NCI-H1694 treated with DMSO at 0.1 percent for 48 hours (cell line): ENCODE measurements at regions not wholly inside any gene's neighbourhood (a gene's known extent, or its start where the extent isn't known, plus 50 kb on each side); places are given as distances from the start of the nearest gene placed in this dataset.

Experiments
- DNase-seq: peaks from one replicate; lab custom pipeline; 2025; lab: John Stamatoyannopoulos, UW

DNA sequence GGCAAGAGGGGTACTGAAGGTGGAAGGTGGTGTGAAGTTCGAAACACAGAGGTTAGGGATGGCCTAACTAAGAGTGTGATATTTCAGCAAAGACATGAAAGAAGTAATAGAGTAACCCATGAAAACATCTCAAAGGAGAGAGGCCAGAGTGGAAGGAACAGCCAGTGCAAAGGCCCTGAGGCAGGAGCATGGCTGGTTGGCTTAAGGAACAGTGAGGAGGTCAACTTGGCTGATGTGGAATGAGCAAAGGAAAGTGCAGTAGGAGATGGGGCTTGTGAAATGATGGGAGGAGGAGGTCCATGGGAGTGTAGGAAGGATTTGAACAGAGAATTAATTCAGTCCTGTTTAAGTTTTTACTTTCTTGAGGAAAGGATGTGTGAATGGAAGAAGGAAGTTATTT lies 178.3 kb upstream of the ZNF608 start:
- DNase-seq, result no peak

DNA sequence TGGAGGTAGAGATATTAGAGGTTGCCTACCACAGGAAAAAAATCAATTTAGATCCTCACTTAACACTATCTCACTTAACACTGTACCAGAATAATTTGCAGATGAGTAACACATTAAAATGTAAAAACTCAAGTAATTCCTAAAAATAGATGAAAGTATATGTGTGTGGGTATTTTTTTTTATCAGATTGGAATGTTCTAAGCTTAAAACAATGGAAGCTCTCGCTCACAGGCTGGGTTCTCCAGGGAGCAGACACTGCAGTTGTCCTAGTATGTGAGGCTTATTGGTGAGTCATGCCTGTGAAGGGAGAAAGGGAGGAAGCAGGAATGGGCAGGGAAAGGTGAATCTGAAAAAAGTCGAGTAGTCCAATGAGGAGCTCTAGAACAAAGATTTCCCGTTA lies 181.3 kb upstream of the ZNF608 start:
- DNase-seq, result no peak

DNA sequence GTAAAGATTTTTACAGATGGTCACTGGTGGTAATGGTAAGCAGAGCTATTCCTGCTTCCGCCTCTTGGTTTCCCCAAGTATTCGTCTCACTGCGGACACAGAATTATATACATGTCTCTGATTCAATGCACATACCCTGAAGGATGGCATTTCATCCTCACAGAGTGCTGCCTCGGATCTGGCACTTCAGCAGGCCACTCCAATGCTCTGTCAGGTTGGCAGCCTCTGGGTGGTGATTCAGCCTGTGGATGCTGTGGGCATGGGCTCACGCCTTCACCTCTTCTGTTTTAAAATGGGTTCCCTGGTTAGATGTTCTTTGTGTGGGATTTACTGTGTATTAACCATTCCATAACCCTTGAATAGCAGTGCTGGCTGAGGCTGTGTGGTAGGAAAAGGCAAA lies 182.6 kb upstream of the ZNF608 start:
- DNase-seq, result no peak

DNA sequence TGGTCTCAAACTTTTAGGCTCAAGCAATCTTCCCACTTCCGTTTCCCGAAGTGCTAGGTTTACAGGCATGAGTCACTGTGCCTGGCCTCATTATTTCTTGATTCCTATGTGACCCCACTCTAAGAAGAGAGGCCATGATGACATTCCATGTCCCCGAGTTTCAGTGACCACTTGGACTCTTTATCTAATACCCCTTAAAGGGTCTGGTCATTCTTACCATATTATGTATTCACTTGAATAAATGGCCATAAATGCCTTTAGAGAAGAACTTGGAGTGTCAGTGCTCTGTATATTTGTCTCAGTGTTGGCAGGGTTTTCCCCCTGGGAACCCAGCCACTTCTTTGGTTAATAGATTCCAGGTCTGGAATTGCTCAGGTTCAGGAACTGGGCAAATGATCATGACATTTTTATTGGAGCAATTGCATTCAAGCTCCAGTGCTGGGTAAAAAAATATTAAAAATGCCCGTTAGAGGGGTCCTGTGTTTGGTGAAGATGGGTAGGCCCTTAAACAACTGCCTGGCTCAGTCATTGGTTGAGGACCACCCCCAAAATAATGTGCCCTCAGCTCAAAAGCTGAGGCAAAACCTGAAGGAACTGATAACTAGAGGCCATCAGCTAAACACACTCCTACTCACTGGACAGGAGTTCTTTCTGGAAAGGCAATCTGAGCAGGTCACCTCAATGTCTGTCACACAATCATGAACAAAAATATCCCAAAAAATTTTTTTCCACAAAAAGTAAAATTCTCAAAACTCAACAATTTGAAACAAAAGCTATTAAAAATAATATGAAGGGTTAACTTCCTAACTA lies 186.6 kb upstream of the ZNF608 start:
- DNase-seq, result no peak

DNA sequence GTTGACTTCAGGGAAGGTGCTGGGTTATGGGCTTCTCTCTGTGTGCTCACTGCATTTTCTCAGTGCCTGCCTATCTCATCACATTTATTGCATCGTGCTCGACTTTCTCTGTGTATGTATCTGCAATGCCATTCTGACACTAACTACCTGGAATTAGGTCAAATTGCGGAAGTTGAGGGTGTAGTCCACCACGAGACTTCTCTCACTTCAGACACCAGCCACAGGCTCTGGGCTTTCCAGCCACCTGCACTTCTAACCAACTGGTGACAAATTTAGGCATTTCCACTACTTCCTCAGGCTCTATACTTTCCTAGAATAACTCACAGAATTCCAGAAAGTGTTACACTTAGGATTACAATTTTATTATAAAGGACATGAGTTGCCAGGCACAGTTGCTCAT lies 188.6 kb upstream of the ZNF608 start:
- no peak for DNase-seq

DNA sequence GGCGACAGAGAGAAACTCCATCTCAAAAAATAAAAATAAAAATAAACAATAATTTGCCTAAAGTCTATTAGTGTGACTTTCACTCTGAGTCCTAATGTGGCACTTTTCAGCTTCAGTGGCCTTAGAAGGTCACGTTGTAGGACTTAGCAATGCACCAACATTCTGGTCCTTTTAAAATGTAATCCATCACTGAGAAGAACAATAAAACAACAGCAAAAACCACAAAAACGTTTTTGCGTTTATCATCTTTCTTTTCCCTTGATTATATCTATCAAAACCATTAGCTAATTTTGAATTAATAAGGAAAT lies 190.1 kb upstream of the ZNF608 start:
- no peak for DNase-seq

DNA sequence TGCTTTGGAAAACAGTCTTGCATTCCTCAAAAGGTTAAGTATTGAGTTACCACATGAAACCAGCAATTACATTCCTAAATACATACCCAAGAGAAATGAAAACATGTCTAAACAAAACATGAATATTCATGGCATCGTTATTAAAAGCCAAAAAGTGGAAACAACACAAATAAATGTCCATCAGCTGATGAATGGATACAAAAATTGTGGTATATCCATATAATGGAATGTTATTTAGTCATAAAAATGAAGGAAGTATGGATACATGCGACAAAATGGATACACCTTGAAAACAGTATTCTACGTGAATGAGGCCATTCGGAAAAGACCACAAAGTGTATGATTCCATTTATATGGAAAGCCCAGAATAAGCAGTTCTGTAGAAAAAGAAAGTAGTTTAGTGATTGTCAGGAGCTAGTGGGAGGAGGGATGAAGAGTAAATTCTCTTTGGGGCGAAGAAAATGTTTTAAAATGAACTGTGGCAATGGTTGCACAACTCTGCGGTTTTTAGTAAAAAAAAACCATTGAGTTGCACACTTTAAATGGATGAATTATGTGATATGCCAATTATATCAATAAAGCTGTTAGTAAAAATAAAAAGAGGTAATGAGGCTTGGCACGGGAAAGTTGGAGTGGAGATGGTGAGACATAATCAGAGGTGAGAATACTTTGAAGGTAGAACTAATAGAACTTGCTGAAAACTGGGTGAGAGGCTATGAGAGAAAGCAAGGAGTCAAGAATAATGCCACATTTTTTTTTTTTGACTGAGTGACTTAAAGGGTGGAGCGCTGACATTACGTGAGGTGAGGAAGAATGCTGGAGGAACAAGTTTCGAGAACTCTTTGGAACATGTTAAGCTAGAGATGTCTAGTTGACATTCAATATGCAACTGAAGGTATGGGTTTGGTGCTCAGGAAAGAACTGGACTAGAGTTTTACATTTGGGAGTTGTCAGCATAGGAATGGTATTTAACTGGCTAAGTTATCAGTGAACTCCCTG lies 194.9 kb upstream of the ZNF608 start:
- DNase-seq, result no peak

DNA sequence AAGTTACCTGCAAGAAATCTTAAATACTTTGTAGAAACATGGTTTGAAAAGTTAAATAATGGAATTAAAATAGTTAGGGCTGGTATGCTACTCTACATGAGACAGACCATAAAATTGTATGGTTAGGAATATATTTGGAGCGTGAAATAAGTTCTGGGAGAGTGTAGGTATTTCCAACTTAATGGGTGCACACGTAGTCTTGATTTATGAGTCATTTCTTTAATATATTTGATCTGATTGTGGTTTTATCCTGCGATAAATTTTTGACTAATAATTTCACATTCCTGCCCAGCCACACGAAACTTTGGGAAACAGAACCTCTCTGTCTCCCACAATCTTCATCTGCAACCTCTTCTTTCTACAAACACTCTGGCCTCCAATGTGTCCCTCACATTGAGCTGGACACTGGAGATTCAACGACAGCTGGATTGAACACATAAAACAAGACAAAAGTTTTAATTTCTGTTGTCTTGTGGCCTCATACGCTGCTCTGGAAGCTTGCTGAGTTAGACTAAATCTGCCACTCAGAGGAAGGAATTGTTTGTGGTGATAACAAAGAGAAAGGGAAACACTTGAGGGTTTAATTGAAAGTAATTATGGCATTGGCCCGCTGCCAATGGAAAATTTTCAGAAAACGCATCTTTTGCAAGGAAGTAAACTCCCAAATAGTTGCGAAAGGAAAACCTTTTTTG lies 201.8 kb upstream of the ZNF608 start:
- DNase-seq, result no peak

DNA sequence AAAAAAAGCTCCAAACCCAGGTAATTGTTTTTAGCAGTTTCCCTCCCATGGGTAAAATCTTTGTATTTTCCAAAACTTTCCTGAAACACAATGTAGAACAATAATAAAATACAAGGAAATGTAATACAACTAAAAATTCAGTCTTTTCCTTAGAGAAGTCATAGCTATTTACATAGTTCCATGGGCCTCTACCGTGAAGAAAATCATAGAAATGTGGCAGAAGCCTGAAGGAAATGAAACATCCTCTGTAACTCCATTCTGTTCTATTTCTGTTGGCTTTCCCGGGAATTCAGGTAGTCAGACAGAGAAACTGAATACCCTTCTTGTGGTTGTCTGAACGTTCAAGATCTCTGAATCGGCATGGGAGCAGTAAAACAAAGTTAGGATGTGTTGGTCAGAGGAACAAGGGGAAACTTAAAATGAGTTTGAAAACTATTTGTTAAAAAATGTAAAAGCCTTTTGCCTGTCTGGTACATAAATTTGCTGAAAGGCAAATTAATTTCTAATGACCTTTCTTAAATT lies 202.4 kb upstream of the ZNF608 start:
- DNase-seq, result no peak

DNA sequence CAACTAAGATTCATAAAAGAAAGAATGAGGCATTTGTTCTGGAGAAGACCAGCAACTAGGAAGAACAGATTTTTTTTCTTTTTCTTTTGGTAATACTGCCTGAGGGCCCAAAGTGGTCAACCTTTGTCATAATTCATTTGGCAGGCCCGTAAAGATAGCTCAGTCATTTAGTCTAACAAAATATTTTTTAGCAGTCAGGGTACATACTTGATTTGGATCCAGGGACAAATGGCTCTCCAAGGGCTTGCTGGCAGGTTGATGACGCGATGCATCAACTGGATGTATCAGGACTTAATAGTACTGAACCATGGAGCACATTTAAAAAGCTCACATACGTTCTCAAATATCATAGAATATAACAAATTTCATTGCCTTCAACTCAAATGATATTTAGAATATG lies 203.4 kb upstream of the ZNF608 start:
- no peak for DNase-seq

DNA sequence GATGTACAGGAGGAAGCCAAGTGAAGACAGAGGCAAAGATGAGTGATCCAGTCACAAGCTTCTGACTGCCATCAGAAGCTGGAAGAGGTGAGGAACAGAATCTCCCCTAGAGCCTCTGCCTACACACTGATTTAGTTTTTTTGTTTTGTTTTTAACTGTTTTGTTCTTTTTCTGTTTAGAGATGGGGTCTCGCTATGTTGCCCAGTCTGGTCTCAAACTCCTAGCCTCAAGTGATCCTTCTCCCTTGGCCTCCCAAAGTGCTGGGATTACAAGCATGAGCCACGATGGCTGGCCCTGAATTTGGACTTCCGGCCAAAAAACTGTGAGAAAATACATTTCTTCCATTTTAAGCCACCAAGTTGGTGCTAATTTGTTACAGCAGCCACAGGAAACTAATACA lies 204.7 kb upstream of the ZNF608 start:
- DNase-seq, result no peak

DNA sequence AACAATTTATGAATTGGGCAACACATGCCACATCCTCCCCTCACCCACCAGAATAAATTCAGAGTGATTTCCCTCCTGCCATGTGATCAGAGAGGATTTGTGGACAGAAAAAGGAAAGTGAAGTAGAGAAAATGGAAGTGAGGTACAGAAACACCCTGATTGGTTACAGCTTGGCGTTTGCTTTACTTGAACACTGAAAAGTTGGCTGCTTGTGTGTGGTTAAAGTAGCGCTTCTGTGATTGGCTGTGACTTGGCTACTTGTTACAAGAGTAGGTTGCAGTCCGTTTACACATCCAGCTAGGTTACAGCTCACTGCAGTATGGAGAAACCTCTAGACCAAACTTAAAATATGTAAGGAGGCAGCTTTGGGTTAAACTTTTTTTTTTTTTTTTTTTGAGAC lies 205.2 kb upstream of the ZNF608 start:
- no peak for DNase-seq

DNA sequence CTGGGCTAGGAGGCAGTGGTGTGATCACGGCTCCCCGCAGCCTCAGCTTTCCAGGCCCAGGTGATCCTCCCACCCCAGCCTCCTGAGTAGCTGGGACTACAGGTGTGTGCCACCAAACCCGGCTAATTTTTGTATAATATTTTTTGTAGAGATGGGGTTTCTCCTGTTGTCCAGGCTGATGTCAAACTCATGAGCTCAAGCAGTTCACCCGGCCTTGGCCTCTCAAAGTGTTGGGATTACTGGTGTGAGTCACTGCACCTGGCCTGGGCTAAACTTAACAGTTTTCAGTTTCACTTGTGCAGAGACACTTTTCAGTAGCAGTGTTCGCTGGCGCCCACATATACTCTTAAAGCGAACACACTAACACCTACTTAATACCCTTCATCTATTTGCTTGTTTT lies 205.6 kb upstream of the ZNF608 start:
- DNase-seq, result no peak

DNA sequence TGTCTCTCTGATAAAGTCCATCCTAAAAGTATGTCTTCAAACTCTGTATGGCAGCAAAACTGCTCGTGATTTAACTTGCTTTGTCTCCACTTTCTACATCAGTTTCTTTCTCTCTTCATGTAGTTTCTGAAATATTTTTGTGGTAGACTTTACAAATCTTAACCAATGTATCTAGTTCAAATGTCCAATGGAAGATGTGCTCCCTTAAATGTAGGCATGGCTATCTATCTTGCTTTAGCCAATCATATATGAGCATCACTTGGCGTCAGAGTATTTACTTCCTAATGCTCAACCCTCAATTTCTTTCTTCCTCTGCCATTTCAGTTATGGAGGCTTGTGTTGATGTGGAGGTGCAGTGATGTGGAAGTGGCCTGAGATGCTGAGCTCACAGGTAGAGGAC lies 206.1 kb upstream of the ZNF608 start:
- DNase-seq, result no peak

DNA sequence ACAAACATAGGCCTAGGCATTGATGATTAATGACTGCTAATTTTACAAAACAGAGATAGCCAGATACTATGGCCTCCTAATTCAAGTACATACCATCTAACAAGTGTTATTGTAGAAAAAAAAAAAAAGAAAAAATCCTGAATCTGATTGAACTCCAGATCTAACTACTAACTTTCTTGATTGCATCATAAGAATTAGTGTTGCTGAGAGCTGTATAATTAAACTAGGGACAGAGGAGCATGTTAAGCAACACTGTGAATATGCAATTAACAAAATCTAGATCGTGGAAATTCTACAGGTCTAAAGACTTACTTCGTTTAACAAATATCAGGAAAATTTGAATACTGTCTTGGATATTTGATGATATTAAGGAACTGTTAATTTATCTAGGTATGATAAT lies 208.3 kb upstream of the ZNF608 start:
- DNase-seq, result no peak

DNA sequence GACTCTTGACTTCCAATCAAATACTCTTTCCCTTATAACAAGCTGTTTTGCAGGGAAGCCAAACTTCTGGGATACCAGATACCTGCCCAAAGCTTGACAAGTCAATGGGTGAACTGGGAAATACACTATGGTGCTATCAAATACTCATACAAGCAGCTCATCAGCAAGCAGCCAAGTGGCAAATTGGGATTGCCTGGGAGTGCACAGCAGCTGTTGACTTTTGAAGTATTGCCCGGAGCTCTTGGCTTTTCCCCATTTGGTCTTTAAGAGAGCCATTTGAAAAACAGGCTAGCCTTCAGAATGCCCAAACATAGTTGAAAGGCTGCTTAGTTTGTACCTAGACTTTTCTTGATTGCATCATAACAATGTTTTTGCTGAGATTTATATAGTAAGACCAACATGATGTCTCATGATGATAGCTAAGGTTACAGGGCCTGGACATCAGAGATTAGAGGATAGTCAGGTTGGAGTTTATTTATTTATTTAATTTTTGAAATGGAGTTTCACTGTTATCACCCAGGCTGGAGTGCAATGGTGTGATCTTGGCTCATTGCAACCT lies 210.1 kb upstream of the ZNF608 start:
- peak; percentile 32 for DNase-seq

DNA sequence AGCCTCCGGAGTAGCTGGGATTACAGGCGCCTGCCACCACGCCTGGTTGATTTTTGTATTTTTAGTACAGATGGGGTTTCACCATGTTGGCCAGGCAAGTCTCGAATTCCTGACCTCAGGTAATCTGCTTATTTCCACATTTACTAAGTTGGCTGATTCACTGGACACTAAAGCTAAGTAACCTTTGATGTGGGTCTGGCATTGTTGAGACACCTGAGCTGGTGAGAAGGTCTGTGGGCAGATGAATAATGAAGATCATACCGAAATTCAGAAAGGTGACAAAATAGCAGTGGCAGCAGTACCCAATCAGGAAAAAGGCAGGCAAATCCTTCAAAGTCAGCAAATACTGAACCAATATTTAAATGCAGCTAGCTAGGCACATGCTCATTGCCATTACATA lies 210.6 kb upstream of the ZNF608 start:
- no peak for DNase-seq

DNA sequence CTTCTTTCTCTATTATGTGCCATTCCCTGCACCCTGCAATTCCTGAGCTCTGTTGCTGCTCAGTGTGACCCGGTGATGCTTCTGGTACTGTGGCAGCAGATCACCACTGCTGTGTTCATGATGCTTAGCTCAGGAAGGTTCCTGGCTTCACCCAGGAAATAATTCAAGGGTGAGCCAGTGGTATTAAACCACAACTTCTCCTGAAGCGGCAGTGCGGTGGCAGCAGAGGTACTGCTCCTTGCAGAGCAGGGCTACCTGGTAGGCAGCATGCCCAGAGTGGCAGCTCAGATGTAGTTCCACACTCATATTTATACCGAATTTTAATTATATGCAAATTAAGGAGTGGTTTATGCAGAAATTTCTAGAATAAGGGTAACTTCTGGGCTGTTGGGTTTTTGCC lies 213.8 kb upstream of the ZNF608 start:
- DNase-seq, result no peak

DNA sequence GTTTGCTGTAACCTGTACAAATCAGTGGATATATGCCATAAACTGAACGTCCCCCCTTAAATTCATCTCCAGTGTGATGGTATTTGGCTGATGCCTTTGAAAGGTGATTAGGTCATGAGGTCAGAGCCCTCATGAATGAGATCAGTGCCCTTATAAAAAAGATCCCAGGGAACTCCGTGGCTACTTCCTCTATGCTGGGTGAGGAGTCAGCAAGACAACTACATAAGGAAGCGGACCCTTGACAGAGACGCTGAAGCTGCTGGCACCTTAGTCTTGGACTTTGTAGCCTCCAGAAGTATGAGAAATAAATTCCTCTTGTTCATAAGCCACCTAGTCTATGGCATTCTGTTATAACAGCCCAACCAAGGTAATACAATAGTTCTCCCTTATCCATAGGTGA lies 215.1 kb upstream of the ZNF608 start:
- no peak for DNase-seq

DNA sequence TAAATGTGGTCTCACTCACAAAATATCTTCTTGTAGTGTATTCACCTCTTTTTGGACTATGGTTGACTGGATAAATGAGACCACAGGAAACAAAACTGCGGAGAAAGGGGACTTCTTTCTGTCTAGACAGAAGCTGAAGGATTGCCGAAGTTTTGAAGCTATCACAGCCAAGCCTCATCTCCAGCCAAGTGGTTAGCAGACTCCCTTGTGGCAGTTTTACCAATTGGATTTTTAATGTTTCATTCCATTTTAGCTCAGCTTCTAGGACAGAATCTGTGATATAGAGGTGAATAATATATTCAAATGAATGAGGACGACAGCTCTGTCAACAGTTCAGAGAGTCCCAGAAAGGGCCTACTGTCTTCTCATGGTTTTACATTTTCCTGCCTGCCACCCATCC lies 215.7 kb upstream of the ZNF608 start:
- no peak for DNase-seq

DNA sequence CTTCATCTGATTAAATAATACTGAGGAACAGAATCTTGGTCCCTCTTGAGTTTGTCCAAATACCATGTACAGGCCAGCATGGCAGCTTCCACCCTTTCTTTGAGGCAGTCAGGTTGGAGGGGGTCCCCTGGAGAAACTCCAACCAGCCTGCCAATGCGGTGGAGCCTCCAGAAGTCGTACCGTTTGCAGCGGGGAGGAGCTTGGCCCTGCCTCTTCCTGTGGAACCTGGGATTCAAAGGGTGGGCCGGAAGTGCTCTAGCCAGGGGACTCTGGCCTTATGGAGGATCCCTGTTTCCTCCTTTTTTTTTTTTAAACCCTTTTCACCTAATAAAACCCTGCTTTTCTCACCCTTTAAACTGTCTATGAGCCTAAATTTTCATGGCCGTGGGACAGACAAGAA lies 216.3 kb upstream of the ZNF608 start:
- no peak for DNase-seq

DNA sequence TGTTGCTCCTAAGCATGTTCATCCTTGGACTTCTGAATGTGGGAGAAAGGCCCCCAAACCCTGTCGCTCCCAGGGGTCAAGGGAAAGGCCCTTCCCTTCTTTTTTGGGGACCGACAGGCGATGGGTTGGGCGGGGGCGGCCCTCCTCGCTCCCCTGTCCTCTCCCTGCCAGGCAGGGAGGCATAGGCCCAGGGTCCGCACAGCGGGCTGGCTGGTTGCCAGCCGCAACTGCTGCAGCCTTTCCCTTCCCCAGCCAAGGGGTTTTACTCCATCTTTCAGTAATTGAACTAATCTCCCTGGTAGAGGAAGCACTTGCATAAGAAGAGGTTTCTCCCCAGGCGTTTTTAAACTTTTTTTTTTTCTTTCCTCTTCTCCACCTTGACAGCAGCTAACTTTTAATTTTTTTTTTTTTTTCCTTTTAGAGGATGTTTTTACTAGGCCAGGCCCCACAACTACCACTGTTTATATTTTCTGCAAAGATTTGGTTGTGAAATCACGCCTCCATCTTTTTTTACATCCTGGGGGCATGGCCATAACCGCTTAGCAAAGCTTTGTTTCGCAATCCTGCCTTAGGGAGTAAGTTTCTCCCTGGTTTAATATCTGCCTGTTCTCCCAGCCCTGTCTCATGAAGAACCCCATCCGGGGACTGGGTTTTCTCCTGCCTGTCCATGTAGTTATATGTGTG lies 216.9 kb upstream of the ZNF608 start:
- DNase-seq, result no peak
